ENCODE measurements at regions not wholly inside any gene's neighbourhood (a gene's known extent, or its start where the extent isn't known, plus 50 kb on each side); places are given as distances from the start of the nearest gene placed in this dataset.

DNA sequence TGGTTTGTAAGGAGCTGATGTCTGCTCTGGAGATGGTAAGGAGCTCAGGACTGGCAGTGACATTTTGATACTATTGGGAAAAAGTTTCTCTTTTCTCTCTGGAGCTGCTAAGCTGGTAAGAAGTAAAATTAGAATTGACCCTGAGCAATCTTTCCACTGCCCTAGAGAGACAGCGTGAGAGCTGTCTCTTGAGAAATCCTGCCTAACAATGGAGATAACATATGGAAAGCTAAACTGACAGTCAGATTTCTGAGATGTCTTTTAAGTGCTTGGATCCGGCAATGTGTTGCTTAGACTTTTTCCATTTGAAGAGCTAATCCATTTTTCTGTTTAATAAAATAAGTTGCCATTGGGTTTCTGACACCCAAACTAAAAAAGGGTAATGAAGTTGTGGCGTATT, 302.4 kb downstream of the KCNS3 start:
- TF ChIP-seq EZH2 (IDR thresholded peaks at IDR 0.05; ENCODE audit: low read length, missing control alignments), result no peak
- TF ChIP-seq, protein P1, sequence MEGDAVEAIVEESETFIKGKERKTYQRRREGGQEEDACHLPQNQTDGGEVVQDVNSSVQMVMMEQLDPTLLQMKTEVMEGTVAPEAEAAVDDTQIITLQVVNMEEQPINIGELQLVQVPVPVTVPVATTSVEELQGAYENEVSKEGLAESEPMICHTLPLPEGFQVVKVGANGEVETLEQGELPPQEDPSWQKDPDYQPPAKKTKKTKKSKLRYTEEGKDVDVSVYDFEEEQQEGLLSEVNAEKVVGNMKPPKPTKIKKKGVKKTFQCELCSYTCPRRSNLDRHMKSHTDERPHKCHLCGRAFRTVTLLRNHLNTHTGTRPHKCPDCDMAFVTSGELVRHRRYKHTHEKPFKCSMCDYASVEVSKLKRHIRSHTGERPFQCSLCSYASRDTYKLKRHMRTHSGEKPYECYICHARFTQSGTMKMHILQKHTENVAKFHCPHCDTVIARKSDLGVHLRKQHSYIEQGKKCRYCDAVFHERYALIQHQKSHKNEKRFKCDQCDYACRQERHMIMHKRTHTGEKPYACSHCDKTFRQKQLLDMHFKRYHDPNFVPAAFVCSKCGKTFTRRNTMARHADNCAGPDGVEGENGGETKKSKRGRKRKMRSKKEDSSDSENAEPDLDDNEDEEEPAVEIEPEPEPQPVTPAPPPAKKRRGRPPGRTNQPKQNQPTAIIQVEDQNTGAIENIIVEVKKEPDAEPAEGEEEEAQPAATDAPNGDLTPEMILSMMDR (conservative IDR thresholded peaks at IDR 0.05 in 1 of 2, IDR thresholded peaks at IDR 0.05 in 1 of 2; ENCODE audit: low read depth in 1 of 2, low read length in 2 of 2), result no peak

Measured in fibroblast of lung (primary cell).